PC-3 (cell line): ENCODE measurements at regions not wholly inside any gene's neighbourhood (a gene's known extent, or its start where the extent isn't known, plus 50 kb on each side); places are given as distances from the start of the nearest gene placed in this dataset.

Experiments
- CTCF ChIP-seq: fragments of 300-600 bp; sonication (generic); conservative IDR thresholded peaks from 2 replicates; pipeline ENCODE4 v1.5.1; 2017; ENCODE audit warnings: antibody characterized with exemption, low read depth, mild to moderate bottlenecking, low read length
- EZH2 ChIP-seq: fragments of 300-600 bp; sonication (generic); IDR thresholded peaks from one replicate; pipeline ENCODE4 v1.6.1; 2017; ENCODE audit warnings: antibody characterized with exemption, mild to moderate bottlenecking, low read length; ENCODE audit not compliant: unreplicated experiment
- EZH2phosphoT487 ChIP-seq: fragments of 300-600 bp; sonication (generic); IDR thresholded peaks from 2 replicates; pipeline ENCODE4 v1.6.1; 2018; ENCODE audit warnings: mild to moderate bottlenecking, antibody characterized with exemption, low read length, borderline replicate concordance

- no peak for TF ChIP-seq CTCF
- no peak for TF ChIP-seq EZH2
- no peak for TF ChIP-seq EZH2phosphoT487
These were observed 1398.3 kb upstream of the CDH6 start for GRCh38 chr5:29795096-29795652.
